ENCODE measurements at regions not wholly inside any gene's neighbourhood (a gene's known extent, or its start where the extent isn't known, plus 50 kb on each side); places are given as distances from the start of the nearest gene placed in this dataset.

DNA sequence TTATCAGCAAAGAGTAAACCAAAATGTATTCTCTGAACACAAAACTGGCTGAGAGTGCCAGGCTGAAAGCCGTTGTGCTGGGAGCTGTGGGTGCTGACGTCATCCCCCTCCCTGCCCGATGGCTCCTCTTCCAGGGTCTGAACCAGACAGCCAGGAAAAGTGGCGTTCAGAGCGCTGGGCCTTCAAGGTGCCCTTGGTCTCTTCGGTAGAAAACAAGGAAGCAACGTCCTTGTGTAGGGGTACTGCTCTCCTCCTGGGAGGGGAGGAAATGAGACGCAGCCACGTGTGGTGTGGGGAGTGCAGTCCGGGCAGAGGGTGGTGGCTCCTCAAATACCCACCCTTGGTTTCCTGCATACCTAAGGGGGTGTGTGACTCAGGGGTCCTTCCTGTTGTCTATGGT, 394.7 kb downstream of the SEC14L1 start:
- no peaks in the 10 kb centered on the region for H3K36me3 ChIP-seq (ENCODE audit: control insufficient read depth, insufficient read depth, low read length)
- no peaks in the 10 kb centered on the region for H3K9me3 ChIP-seq (ENCODE audit: control insufficient read depth, low read length)
- peaks cover 6% of the 10 kb centered on the region for H3K27me3 ChIP-seq (ENCODE audit: control insufficient read depth, insufficient read depth, low read length)
- H3K9ac ChIP-seq (ENCODE audit: low read length) = no peak overlapping the region
- H3K4me1 ChIP-seq (ENCODE audit: control insufficient read depth, insufficient read depth, low read length) = no peaks in the 10 kb centered on the region
- no peak overlapping the region for H3K4me3 ChIP-seq (ENCODE audit: low read length)

DNA sequence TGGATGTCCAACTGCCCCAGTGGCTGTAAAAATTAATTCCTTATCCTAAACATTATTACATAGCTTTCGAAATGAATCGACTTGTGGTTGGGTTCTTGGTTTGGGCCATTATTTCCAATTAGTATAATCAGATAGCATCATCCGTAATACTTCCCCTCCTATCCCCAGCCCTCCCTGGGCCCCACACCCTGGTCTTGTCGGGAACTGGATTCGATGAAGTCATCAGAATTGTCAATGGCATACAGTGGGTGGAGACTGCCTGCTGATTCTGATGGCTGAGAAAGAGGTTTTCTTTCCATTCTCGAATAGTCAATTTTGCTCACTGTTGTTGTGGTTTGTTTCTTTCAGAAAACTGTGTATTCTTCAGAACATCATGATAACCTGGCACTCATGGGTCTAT, 395.1 kb downstream of the SEC14L1 start:
- no peaks in the 10 kb centered on the region for H3K36me3 ChIP-seq (ENCODE audit: control insufficient read depth, insufficient read depth, low read length)
- H3K27me3 ChIP-seq (ENCODE audit: control insufficient read depth, insufficient read depth, low read length) = peaks cover 10% of the 10 kb centered on the region
- no peak overlapping the region for H3K9ac ChIP-seq (ENCODE audit: low read length)
- no peaks in the 10 kb centered on the region for H3K4me1 ChIP-seq (ENCODE audit: control insufficient read depth, insufficient read depth, low read length)
- no peak overlapping the region for H3K4me3 ChIP-seq (ENCODE audit: low read length)
- no peaks in the 10 kb centered on the region for H3K9me3 ChIP-seq (ENCODE audit: control insufficient read depth, low read length)

DNA sequence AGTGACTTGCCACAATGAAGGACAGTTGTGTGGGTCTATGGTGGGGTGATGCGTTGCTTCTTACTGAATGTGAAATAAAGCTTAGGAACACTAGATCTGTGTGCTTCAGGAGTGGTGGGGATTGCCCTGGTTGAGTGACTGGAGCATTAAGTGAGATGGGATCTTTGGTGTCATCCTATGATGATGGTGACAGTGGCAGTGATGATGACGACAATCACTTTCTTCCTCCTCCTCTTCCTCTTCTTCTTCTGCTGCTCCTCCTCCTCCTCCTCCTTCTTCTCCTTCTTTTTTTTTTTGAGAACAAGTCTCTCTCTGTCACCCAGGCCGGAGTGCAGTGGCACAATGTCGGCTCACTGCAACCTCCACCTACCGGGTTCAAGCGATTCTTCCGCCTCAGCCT, 396.8 kb downstream of the SEC14L1 start:
- Histone ChIP-seq H3K27me3 (ENCODE audit: control insufficient read depth, insufficient read depth, low read length) (peaks cover 18% of the 10 kb centered on the region), H3K9me3 (ENCODE audit: control insufficient read depth, low read length) (no peaks in the 10 kb centered on the region), H3K4me1 (ENCODE audit: control insufficient read depth, insufficient read depth, low read length) (peaks cover 1% of the 10 kb centered on the region), H3K4me3 (ENCODE audit: low read length) (no peak overlapping the region), H3K36me3 (ENCODE audit: control insufficient read depth, insufficient read depth, low read length) (no peaks in the 10 kb centered on the region), H3K9ac (ENCODE audit: low read length) (no peak overlapping the region)

DNA sequence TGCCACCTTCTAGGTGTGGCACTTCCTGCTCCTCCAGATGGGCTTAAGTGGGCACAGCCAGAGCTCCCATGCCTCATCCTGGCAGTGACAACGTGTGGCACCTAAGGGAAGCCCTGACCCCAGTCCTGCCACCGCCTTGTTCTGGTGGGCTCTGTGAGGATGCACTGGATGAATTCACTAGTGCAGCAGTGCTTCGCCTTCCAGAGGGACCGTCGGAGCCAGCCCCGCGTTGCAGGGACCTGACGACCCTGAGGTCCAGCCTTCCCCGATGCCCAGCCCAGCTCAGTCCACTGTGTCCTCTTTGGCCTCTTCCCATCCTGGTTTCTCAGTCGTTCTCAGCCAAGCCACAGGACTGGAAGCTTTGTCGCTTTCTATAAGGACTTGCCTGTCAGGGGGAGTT, 399.8 kb downstream of the SEC14L1 start:
- Histone ChIP-seq H3K9me3 (ENCODE audit: control insufficient read depth, low read length) (no peaks in the 10 kb centered on the region), H3K9ac (ENCODE audit: low read length) (no peak overlapping the region), H3K4me3 (ENCODE audit: low read length) (no peak overlapping the region), H3K36me3 (ENCODE audit: control insufficient read depth, insufficient read depth, low read length) (no peaks in the 10 kb centered on the region), H3K27me3 (ENCODE audit: control insufficient read depth, insufficient read depth, low read length) (peaks cover 38% of the 10 kb centered on the region), H3K4me1 (ENCODE audit: control insufficient read depth, insufficient read depth, low read length) (peaks cover 10% of the 10 kb centered on the region)

DNA sequence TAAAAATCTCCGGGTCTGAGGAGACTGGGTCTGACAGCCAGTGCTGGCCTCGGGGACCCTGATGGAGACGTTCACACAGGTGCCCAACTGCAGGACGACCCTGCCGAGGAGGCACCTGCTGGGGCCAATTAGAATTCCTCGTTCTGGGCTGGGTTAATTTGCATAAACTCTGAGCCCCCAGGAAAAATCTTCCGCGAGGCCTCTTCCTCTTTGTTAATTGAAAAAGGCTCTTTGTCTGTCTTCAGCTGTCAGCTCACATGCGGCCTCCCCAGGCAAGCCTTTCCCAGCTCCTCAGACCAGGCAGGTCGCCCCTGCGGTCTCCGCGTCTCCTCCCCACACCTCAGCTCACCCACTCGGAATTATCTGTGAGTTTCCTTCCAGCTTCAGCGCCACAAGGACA, 400.2 kb downstream of the SEC14L1 start:
- H3K36me3 ChIP-seq (ENCODE audit: control insufficient read depth, insufficient read depth, low read length) = no peaks in the 10 kb centered on the region
- peaks cover 10% of the 10 kb centered on the region for H3K4me1 ChIP-seq (ENCODE audit: control insufficient read depth, insufficient read depth, low read length)
- no peak overlapping the region for H3K9ac ChIP-seq (ENCODE audit: low read length)
- no peak overlapping the region for H3K4me3 ChIP-seq (ENCODE audit: low read length)
- H3K9me3 ChIP-seq (ENCODE audit: control insufficient read depth, low read length) = no peaks in the 10 kb centered on the region
- H3K27me3 ChIP-seq (ENCODE audit: control insufficient read depth, insufficient read depth, low read length) = peaks cover 42% of the 10 kb centered on the region

DNA sequence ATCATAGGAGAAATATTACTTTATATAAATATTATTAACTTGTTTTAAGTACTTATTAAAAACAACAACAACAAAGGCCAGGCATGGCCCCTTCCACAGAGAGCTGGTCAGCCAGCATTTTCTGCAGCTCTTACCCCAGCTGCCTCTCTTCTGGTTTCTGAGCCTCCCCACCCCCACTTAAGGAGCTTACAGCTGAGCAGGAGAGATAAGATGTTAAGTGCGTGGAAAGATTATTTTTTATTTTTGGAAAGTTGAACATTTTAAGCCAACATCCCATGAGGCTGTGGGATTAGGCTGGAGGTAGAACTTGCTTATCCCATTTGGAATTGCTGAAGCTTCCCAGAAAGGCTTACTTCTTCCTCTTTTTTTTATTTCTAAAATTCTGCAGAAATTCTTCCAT, 401.2 kb downstream of the SEC14L1 start:
- no peaks in the 10 kb centered on the region for H3K36me3 ChIP-seq (ENCODE audit: control insufficient read depth, insufficient read depth, low read length)
- peaks cover 10% of the 10 kb centered on the region for H3K4me1 ChIP-seq (ENCODE audit: control insufficient read depth, insufficient read depth, low read length)
- H3K9ac ChIP-seq (ENCODE audit: low read length) = no peak overlapping the region
- peaks cover 48% of the 10 kb centered on the region for H3K27me3 ChIP-seq (ENCODE audit: control insufficient read depth, insufficient read depth, low read length)
- no peaks in the 10 kb centered on the region for H3K9me3 ChIP-seq (ENCODE audit: control insufficient read depth, low read length)
- H3K4me3 ChIP-seq (ENCODE audit: low read length) = no peak overlapping the region

DNA sequence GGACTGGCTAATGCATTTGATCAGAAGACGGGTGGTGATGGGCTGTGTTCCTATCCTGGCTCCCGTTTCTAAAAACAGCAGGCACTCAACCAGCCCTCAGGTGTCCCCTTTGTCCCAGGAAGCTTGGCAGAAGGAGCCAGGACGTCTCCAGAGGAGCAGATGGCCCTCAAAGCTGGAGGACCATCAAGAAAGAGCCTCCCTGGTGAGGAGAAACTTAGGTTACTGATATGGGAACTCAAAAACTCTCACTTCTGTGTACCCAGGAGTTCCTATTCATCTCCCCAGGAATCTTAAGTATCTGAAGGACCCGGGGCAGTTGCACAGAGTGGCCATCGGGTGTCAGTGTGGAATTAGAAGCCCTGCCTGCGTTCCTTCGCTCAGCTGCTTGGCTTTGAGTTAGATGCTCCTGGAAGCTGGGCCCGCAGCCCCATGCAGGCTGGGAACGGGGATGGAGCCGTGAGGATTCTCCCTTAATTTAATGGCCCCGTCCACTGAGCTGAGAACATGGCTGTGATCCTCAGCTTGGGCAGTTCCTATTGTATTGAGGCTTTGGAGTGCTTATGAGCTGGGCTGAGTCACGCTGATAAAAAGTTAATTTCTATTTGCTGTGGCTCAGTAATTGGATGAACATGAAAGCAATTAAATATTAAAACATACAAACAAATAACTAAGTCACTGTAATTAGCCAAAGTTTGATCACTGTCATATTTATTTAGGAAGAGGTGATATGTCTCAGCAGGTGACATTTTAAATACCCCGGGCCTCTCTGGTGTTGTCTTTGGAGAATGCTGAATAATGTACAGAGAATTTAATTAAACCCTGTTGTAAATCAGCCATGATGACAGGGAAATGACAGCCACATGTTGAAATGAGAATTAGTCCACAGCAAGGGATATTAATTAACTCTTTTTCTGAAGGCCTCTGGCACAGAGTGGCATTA, 402.1 kb downstream of the SEC14L1 start:
- peaks cover 10% of the 10 kb centered on the region for H3K4me1 ChIP-seq (ENCODE audit: control insufficient read depth, insufficient read depth, low read length)
- no peaks in the 10 kb centered on the region for H3K9me3 ChIP-seq (ENCODE audit: control insufficient read depth, low read length)
- peaks cover 48% of the 10 kb centered on the region for H3K27me3 ChIP-seq (ENCODE audit: control insufficient read depth, insufficient read depth, low read length)
- H3K4me3 ChIP-seq (ENCODE audit: low read length) = no peak overlapping the region
- no peaks in the 10 kb centered on the region for H3K36me3 ChIP-seq (ENCODE audit: control insufficient read depth, insufficient read depth, low read length)
- H3K9ac ChIP-seq (ENCODE audit: low read length) = no peak overlapping the region

DNA sequence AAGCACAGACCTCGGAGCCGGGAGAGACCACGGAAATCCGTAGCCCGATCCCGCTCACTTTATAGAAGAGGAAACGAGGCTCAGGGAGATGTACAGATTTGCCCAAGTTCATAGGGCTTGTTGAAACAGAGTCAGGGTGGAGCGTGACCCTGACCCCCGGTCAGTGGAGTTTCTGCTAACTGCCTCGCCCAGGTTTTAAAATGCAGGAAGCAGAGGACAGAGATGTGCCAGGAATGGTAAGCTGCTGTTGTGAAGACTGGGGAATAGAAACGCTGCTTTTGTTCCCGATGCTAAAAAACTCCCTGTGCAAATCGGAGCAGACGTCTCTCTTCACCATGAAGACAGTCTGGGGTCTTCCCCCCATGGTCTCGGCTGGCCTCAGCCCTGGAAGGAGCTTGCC, 403.0 kb downstream of the SEC14L1 start:
- H3K9me3 ChIP-seq (ENCODE audit: control insufficient read depth, low read length) = no peaks in the 10 kb centered on the region
- no peak overlapping the region for H3K4me3 ChIP-seq (ENCODE audit: low read length)

DNA sequence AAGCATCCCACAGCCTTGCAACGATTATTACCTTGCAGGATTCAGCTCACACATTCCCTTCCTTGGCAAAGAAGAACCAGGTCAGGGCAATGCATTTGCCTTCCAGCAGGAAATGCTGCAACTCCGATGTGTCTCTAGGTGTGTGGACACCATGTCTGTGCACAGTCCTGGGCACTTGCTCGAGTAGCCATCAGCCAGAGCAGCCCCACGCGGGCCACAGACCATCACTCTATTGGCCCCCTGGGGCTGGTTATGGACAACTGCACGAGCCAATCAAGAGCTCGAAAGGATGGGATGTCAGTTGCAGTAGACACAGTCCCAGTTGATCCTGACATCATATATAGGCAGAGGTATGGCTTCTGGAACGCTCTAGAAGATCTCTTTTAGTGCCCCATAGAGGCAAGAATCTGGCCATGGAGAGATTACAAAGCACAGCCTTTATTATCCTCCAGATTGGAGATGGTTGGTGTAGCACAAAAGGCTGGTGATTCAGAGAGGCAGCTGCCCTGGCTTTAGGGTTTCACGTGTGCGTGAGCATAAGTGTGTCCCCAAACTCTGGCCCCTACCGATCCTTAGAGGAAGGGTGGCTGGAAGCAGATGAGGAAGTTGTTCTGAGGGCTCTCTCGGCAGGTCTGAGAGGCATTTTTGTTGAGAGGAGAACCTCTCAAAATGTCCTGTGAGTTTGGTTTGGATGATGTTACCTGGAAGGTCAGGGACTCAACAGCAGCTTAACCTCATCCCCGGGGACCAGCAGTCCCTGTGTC, 403.8 kb downstream of the SEC14L1 start:
- Histone ChIP-seq H3K9me3 (ENCODE audit: control insufficient read depth, low read length) (no peaks in the 10 kb centered on the region), H3K4me3 (ENCODE audit: low read length) (no peak overlapping the region), H3K27me3 (ENCODE audit: control insufficient read depth, insufficient read depth, low read length) (peaks cover 48% of the 10 kb centered on the region), H3K4me1 (ENCODE audit: control insufficient read depth, insufficient read depth, low read length) (peaks cover 10% of the 10 kb centered on the region), H3K36me3 (ENCODE audit: control insufficient read depth, insufficient read depth, low read length) (no peaks in the 10 kb centered on the region), H3K9ac (ENCODE audit: low read length) (no peak overlapping the region)

More for the DNA sequence above, 403.0 kb downstream of the SEC14L1 start:
- Histone ChIP-seq H3K9ac (ENCODE audit: low read length) (no peak overlapping the region), H3K4me1 (ENCODE audit: control insufficient read depth, insufficient read depth, low read length) (peaks cover 10% of the 10 kb centered on the region), H3K36me3 (ENCODE audit: control insufficient read depth, insufficient read depth, low read length) (no peaks in the 10 kb centered on the region), H3K27me3 (ENCODE audit: control insufficient read depth, insufficient read depth, low read length) (peaks cover 48% of the 10 kb centered on the region)

DNA sequence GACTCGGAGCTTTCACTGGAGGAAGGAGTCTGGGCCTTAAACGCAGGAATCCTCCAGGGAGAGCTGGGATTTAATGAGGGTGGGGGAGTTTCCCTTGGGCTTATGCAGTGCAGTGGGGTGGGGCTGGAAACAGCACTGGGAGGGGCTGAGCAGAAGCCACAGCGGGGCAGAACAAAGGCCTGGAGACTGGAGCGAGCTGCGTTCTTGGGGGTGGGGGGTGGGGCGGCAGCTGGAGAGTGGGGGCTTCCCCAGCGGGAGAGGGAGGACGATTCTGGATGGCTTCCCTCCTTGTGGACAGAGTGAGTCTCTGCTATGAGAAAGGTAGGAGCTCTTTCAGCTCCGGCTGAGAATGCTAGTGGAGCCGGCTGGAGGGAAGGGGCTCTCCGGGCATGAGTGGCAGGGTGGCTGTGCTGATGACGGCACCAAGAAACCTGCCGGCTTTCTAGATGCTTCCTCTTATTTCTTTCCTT, 406.0 kb downstream of the SEC14L1 start:
- Histone ChIP-seq H3K9ac (ENCODE audit: low read length) (no peak overlapping the region), H3K27me3 (ENCODE audit: control insufficient read depth, insufficient read depth, low read length) (peaks cover 30% of the 10 kb centered on the region), H3K4me3 (ENCODE audit: low read length) (no peak overlapping the region), H3K9me3 (ENCODE audit: control insufficient read depth, low read length) (no peaks in the 10 kb centered on the region), H3K36me3 (ENCODE audit: control insufficient read depth, insufficient read depth, low read length) (no peaks in the 10 kb centered on the region), H3K4me1 (ENCODE audit: control insufficient read depth, insufficient read depth, low read length) (peaks cover 10% of the 10 kb centered on the region)

DNA sequence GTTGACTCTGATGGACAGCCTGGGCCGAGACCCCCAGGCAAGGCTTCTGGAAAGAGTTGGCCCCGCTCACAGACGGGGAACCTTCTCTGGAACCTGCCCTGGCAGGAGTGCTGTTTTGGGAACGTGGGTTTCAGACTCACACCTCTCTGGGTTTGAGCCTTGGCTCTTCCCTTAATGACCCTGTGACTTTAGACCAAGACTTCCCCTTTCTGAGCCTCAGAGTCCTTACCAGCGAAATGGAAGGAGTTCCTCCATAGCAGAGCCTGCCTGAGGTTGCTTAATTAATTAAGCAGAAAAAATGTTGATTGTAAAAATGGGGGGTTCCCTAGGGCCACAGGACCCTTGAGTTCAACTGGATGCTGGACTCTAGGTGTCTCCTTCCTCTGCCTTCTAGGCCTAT, 408.2 kb downstream of the SEC14L1 start:
- Histone ChIP-seq H3K27me3 (ENCODE audit: control insufficient read depth, insufficient read depth, low read length) (peaks cover 24% of the 10 kb centered on the region), H3K9me3 (ENCODE audit: control insufficient read depth, low read length) (no peaks in the 10 kb centered on the region), H3K4me3 (ENCODE audit: low read length) (no peak overlapping the region), H3K36me3 (ENCODE audit: control insufficient read depth, insufficient read depth, low read length) (no peaks in the 10 kb centered on the region), H3K4me1 (ENCODE audit: control insufficient read depth, insufficient read depth, low read length) (no peaks in the 10 kb centered on the region), H3K9ac (ENCODE audit: low read length) (no peak overlapping the region)

DNA sequence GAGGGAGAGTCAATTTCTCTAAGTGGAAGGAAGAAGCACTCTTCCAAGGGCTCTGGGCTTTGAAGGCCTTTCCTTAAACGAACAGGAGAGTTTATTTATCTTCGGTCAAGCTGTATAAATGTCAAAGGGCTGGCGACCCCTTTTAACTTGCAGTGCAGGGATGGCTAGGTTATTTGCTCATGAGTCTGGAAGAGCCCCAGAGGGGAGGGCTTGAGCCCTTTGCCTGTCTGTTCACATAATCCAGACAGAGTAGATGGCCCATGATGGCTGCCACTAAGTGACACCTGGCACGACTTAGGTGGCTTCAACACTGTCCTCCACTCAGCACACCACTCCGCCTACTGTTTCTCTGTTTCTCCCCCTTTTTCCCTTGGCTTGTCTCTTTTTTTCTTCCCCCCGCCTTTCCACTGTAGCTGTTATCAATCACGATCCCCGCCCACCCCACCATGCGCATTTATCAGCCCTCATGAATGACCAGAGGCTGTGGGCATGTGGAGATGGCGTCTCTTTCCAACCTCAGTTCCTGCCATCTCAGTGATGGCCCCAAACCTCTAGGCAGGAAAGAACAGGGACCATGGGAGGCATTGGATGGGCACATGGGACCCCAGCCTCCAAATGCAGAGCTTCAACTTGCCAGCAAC, 408.7 kb upstream of the TNRC6C start:
- peaks cover 16% of the 10 kb centered on the region for H3K27me3 ChIP-seq (ENCODE audit: control insufficient read depth, insufficient read depth, low read length)
- H3K9me3 ChIP-seq (ENCODE audit: control insufficient read depth, low read length) = no peaks in the 10 kb centered on the region
- no peaks in the 10 kb centered on the region for H3K4me1 ChIP-seq (ENCODE audit: control insufficient read depth, insufficient read depth, low read length)
- no peaks in the 10 kb centered on the region for H3K36me3 ChIP-seq (ENCODE audit: control insufficient read depth, insufficient read depth, low read length)
- H3K4me3 ChIP-seq (ENCODE audit: low read length) = no peak overlapping the region
- no peak overlapping the region for H3K9ac ChIP-seq (ENCODE audit: low read length)
